Fibroblast of lung (primary cell): ENCODE measurements at regions not wholly inside any gene's neighbourhood (a gene's known extent, or its start where the extent isn't known, plus 50 kb on each side); places are given as distances from the start of the nearest gene placed in this dataset.

Source experiments
- DNase-seq, 2 donors: peaks; one replicate each; pipeline versions ENCODE4 v3.0.0 to v3.0.0-alpha.2; 2010; ENCODE audit warnings: low read depth in 2 of 2
- H2AFZ ChIP-seq: 2 replicates; pipeline ENCODE4 v1.5.1; 2012; ENCODE audit warnings: low read length, control low read depth, inconsistent platforms
- H3K27ac ChIP-seq: 2 replicates; pipeline ENCODE4 v1.5.1; 2011; ENCODE audit warnings: low read length, control low read depth; ENCODE audit not compliant: insufficient read depth
- H3K27me3 ChIP-seq: 2 replicates; pipeline ENCODE4 v1.5.1; 2011; ENCODE audit warnings: mild to moderate bottlenecking, low read length; ENCODE audit not compliant: control insufficient read depth, insufficient read depth
- H3K36me3 ChIP-seq: 2 replicates; pipeline ENCODE4 v1.5.1; 2011; ENCODE audit warnings: low read length; ENCODE audit not compliant: control insufficient read depth, insufficient read depth
- H3K4me1 ChIP-seq: 2 replicates; pipeline ENCODE4 v1.5.1; 2011; ENCODE audit warnings: low read length; ENCODE audit not compliant: control insufficient read depth, insufficient read depth; ENCODE audit errors: extremely low read depth
- H3K4me2 ChIP-seq: 2 replicates; pipeline ENCODE4 v1.5.1; 2011; ENCODE audit warnings: low read length, control low read depth; ENCODE audit not compliant: insufficient read depth; ENCODE audit errors: extremely low read depth
- H3K4me3 ChIP-seq, 4 experiments: fragments of 200-600 bp in 1 of 4; sonication (generic) in 1 of 4; replicated peaks in 1 of 4; 2 replicates each; pipeline ENCODE4 v1.5.1; 2011 to 2016; ENCODE audit warnings: low read length in 4 of 4, low read depth in 3 of 4, mild to moderate bottlenecking in 3 of 4, control low read depth in 2 of 4, inconsistent platforms in 1 of 4, mixed read lengths in 1 of 4; ENCODE audit not compliant: insufficient read depth in 1 of 4; ENCODE audit errors: control extremely low read depth in 1 of 4
- H3K79me2 ChIP-seq: 2 replicates; pipeline ENCODE4 v1.5.1; 2012; ENCODE audit warnings: mild to moderate bottlenecking, low read length, inconsistent platforms; ENCODE audit not compliant: control insufficient read depth, insufficient read depth
- H3K9ac ChIP-seq: 2 replicates; pipeline ENCODE4 v1.5.1; 2011; ENCODE audit warnings: mild to moderate bottlenecking, low read length, control low read depth; ENCODE audit not compliant: insufficient read depth
- H3K9me3 ChIP-seq: 2 replicates; pipeline ENCODE4 v1.5.1; 2012; ENCODE audit warnings: low read depth, low read length; ENCODE audit not compliant: control insufficient read depth, insufficient read depth
- H4K20me1 ChIP-seq: 2 replicates; pipeline ENCODE4 v1.5.1; 2011; ENCODE audit warnings: low read length; ENCODE audit not compliant: control insufficient read depth, insufficient read depth; ENCODE audit errors: extremely low read depth
- CTCF ChIP-seq, 2 donors: IDR thresholded peaks in 1 of 2; conservative IDR thresholded peaks in 1 of 2; 1 replicate in 1 of 2; 2 replicates in 1 of 2; pipeline ENCODE4 v1.5.1; 2011 to 2012; ENCODE audit warnings: low read length in 2 of 2, control low read depth in 1 of 2, inconsistent platforms in 1 of 2, low read depth in 1 of 2, mild to moderate bottlenecking in 1 of 2
- EZH2 ChIP-seq: IDR thresholded peaks from 2 replicates; pipeline ENCODE4 v1.5.1; 2012; ENCODE audit warnings: low read length, control low read depth, mild to moderate bottlenecking; ENCODE audit errors: missing control alignments

DNA sequence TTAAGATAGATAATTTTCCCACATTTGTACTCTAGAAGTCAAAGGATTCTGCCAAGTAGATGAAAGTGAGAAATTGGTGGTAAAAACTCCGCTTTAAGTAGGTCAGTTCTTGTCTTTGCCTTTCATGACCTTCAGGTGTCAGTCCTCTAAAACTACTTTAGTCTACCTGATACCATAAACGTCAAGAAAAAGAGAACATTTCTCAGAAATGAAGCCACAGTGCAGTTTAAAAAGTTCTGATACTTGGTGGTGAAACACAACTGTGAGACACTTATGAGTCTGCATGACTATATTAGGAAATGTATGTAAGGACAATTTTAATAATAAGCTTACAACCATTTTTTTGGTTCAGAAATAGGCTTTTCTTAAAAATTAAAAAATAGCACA is 583.3 kb downstream of the SATB2 start:
- no peak for TF ChIP-seq CTCF (conservative IDR thresholded peaks at IDR 0.05 in 1 of 2, IDR thresholded peaks at IDR 0.05 in 1 of 2; ENCODE audit: low read depth in 1 of 2, low read length in 2 of 2)
- TF ChIP-seq EZH2, result no peak
- no peak overlapping the region for H3K4me2 ChIP-seq
- no peaks in the 10 kb centered on the region for H3K4me1 ChIP-seq
- H4K20me1 ChIP-seq, result no peaks in the 10 kb centered on the region
- no peaks in the 10 kb centered on the region for H3K36me3 ChIP-seq
- no peak overlapping the region for H2AFZ ChIP-seq
- peak in 1 of 2 donors; percentile 51 for DNase-seq
- no peak overlapping the region for H3K4me3 ChIP-seq
- H3K79me2 ChIP-seq, result no peaks in the 10 kb centered on the region
- H3K9ac ChIP-seq, result no peak overlapping the region
- H3K27me3 ChIP-seq, result no peaks in the 10 kb centered on the region
- H3K27ac ChIP-seq, result no peak overlapping the region
- no peaks in the 10 kb centered on the region for H3K9me3 ChIP-seq

GRCh38 chr2:198873503-198874471 is 584.0 kb downstream of the SATB2 start:
- Histone ChIP-seq H3K4me3 (no peak overlapping the region), H3K4me2 (no peak overlapping the region), H2AFZ (no peak overlapping the region)

GRCh38 chr2:198863655-198864054 is 594.1 kb downstream of the SATB2 start:
- H3K9ac ChIP-seq, result no peak overlapping the region
- peak; percentile 56 to 61 for DNase-seq
- TF ChIP-seq EZH2 (no peak), CTCF (conservative IDR thresholded peaks at IDR 0.05 in 1 of 2, IDR thresholded peaks at IDR 0.05 in 1 of 2; ENCODE audit: low read depth in 1 of 2, low read length in 2 of 2) (no peak)
- no peaks in the 10 kb centered on the region for H3K79me2 ChIP-seq
- no peak overlapping the region for H2AFZ ChIP-seq
- no peaks in the 10 kb centered on the region for H3K36me3 ChIP-seq
- no peaks in the 10 kb centered on the region for H3K9me3 ChIP-seq
- H4K20me1 ChIP-seq, result no peaks in the 10 kb centered on the region
- H3K4me1 ChIP-seq, result no peaks in the 10 kb centered on the region
- no peaks in the 10 kb centered on the region for H3K27me3 ChIP-seq
- H3K27ac ChIP-seq, result no peak overlapping the region
- H3K4me2 ChIP-seq, result no peak overlapping the region
- H3K4me3 ChIP-seq, result no peak overlapping the region

More at GRCh38 chr2:198873503-198874471, 584.0 kb downstream of the SATB2 start:
- TF ChIP-seq EZH2, result no peak
- no peak overlapping the region for H3K27ac ChIP-seq
- H3K79me2 ChIP-seq, result no peaks in the 10 kb centered on the region
- no peaks in the 10 kb centered on the region for H4K20me1 ChIP-seq
- H3K9ac ChIP-seq, result no peak overlapping the region
- H3K27me3 ChIP-seq, result no peaks in the 10 kb centered on the region
- H3K36me3 ChIP-seq, result no peaks in the 10 kb centered on the region
- no peaks in the 10 kb centered on the region for H3K4me1 ChIP-seq
- DNase-seq, result peak; percentile 72 to 81
- H3K9me3 ChIP-seq, result no peaks in the 10 kb centered on the region
